ENCODE measurements at regions not wholly inside any gene's neighbourhood (a gene's known extent, or its start where the extent isn't known, plus 50 kb on each side); places are given as distances from the start of the nearest gene placed in this dataset.

- DNase-seq (ENCODE audit: low read depth, low spot score) (no peak), FAIRE-seq (no peak)
- H3K4me2 ChIP-seq (ENCODE audit: control insufficient read depth, extremely low read depth, insufficient read depth, low read depth, low read length): no peak overlapping the region
- no peak overlapping the region for H3K4me3 ChIP-seq (ENCODE audit: control insufficient read depth in 2 of 3, extremely low read depth in 1 of 3, insufficient read depth in 2 of 3, low read depth in 1 of 3, low read length in 3 of 3)
- TF ChIP-seq EZH2 (IDR thresholded peaks at IDR 0.05; ENCODE audit: low read length): no peak
- no peak for TF ChIP-seq CTCF (optimal IDR thresholded peaks at IDR 0.05 in 1 of 3, IDR thresholded peaks at IDR 0.05 in 1 of 3, conservative IDR thresholded peaks at IDR 0.05 in 1 of 3; ENCODE audit: extremely low read depth in 1 of 3, insufficient read depth in 2 of 3, low read length in 3 of 3)
- no peak overlapping the region for H3K9ac ChIP-seq (ENCODE audit: control insufficient read depth, extremely low read depth, insufficient read depth, low read length)
- no peaks in the 10 kb centered on the region for H3K9me3 ChIP-seq (ENCODE audit: control insufficient read depth, low read depth, low read length)
- H3K4me1 ChIP-seq (ENCODE audit: control insufficient read depth, extremely low read depth, insufficient read depth, low read length): no peaks in the 10 kb centered on the region
- no peak overlapping the region for H2AFZ ChIP-seq (ENCODE audit: control insufficient read depth, low read length)
- no peaks in the 10 kb centered on the region for H3K9me1 ChIP-seq (ENCODE audit: control insufficient read depth, extremely low read depth, insufficient read depth, low read length)
- H4K20me1 ChIP-seq (ENCODE audit: control insufficient read depth, extremely low read depth, insufficient read depth, low read length): no peaks in the 10 kb centered on the region
- H3K36me3 ChIP-seq (ENCODE audit: control insufficient read depth in 2 of 2, extremely low read depth in 1 of 2, insufficient read depth in 2 of 2, low read length in 2 of 2): no peaks in the 10 kb centered on the region
- dilution Hi-C loops (cut with MboI; ENCODE audit: extremely low pct_ligation_motif_present, low sequenced_read_pairs): no loop called here
- H3K27ac ChIP-seq (ENCODE audit: control insufficient read depth, insufficient read depth, low read length): no peak overlapping the region
- no peaks in the 10 kb centered on the region for H3K79me2 ChIP-seq (ENCODE audit: control insufficient read depth, insufficient read depth, low read length)
- H3K27me3 ChIP-seq (ENCODE audit: control insufficient read depth, extremely low read depth, insufficient read depth, low read length): no peaks in the 10 kb centered on the region
These were observed 579.0 kb downstream of the EPHA7 start for GRCh38 chr6:92840246-92840930.

- Histone ChIP-seq H3K9me1 (ENCODE audit: control insufficient read depth, extremely low read depth, insufficient read depth, low read length) (no peaks in the 10 kb centered on the region), H3K4me2 (ENCODE audit: control insufficient read depth, extremely low read depth, insufficient read depth, low read depth, low read length) (no peak overlapping the region), H3K36me3 (ENCODE audit: control insufficient read depth in 2 of 2, extremely low read depth in 1 of 2, insufficient read depth in 2 of 2, low read length in 2 of 2) (no peaks in the 10 kb centered on the region), H3K4me1 (ENCODE audit: control insufficient read depth, extremely low read depth, insufficient read depth, low read length) (no peaks in the 10 kb centered on the region), H3K9ac (ENCODE audit: control insufficient read depth, extremely low read depth, insufficient read depth, low read length) (no peak overlapping the region), H3K27me3 (ENCODE audit: control insufficient read depth, extremely low read depth, insufficient read depth, low read length) (no peaks in the 10 kb centered on the region), H3K9me3 (ENCODE audit: control insufficient read depth, low read depth, low read length) (no peaks in the 10 kb centered on the region), H3K79me2 (ENCODE audit: control insufficient read depth, insufficient read depth, low read length) (no peaks in the 10 kb centered on the region), H2AFZ (ENCODE audit: control insufficient read depth, low read length) (no peak overlapping the region), H4K20me1 (ENCODE audit: control insufficient read depth, extremely low read depth, insufficient read depth, low read length) (no peaks in the 10 kb centered on the region), H3K27ac (ENCODE audit: control insufficient read depth, insufficient read depth, low read length) (no peak overlapping the region), H3K4me3 (ENCODE audit: control insufficient read depth in 2 of 3, extremely low read depth in 1 of 3, insufficient read depth in 2 of 3, low read depth in 1 of 3, low read length in 3 of 3) (no peak overlapping the region)
- dilution Hi-C loops (cut with MboI; ENCODE audit: extremely low pct_ligation_motif_present, low sequenced_read_pairs): no loop called here
- FAIRE-seq (no peak), DNase-seq (ENCODE audit: low read depth, low spot score) (no peak)
- no peak for TF ChIP-seq EZH2 (IDR thresholded peaks at IDR 0.05; ENCODE audit: low read length)
- no peak for TF ChIP-seq CTCF (optimal IDR thresholded peaks at IDR 0.05 in 1 of 3, IDR thresholded peaks at IDR 0.05 in 1 of 3, conservative IDR thresholded peaks at IDR 0.05 in 1 of 3; ENCODE audit: extremely low read depth in 1 of 3, insufficient read depth in 2 of 3, low read length in 3 of 3)
These were observed 590.6 kb downstream of the EPHA7 start for GRCh38 chr6:92828788-92829187.

All from keratinocyte (primary cell).